EH (cell line): ENCODE measurements at regions not wholly inside any gene's neighbourhood (a gene's known extent, or its start where the extent isn't known, plus 50 kb on each side); places are given as distances from the start of the nearest gene placed in this dataset.

Experiments
- DNase-seq: peaks from one replicate; pipeline ENCODE4 v3.0.0-alpha.2; 2015; ENCODE audit warnings: low read depth

DNA sequence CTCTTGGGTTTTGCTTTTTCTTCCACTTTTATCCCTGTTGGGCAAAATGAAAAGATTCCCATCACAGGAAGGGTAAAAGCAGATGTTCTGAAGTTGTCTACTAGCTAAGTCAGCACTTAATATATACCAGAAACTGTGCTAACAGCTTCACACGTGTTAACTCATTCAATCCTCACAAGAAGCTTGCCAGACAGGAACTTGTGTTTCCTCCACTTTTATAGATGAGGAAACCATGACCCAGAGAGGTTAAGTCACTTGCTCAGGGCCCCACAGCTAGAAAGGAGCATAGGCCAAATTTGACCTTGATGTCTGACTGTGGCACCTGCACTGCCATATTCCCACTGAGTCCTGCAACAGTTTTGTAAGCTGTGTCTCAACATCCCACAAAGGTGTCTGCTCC lies 76.8 kb upstream of the EPC2 start:
- no peak for DNase-seq

DNA sequence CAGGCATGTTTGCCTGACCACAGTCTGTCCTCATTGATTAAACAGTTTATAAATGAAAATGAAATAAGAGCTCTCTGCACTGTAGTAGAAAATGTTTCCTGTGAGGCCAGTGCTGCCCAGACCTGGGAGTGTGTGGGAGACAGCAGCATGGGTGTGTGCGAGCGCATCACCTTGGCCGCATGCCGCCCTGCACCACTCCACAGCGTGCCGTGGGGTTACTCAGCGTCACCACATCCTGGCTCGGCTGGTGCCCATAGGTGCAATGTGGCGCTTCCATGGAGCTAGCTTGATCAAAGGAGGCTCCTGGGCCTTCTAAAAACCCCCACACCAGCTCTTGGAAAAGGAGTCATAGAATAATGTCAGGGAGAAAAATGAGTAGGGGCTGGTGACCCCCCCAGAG lies 76.0 kb upstream of the EPC2 start:
- DNase-seq, result no peak

DNA sequence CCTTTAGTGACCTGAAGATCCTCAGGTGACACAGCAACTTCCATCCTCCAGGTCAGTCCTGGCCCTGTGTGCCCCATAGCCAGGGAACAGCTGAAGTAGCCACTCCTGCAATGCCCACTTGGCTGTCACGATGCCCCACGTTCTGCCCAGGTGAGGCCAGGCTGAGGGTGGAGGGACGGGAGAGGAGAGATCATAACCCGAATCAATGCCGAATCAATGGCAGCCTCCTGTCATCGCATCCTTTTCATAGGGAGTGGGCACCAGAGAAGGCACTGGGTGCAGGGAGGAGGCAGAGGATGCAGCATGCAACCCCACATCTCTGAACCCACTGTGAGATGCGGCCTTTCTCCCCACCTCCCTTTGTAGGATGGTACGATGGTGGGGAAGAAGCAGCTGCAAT lies 75.3 kb upstream of the EPC2 start:
- DNase-seq, result no peak

DNA sequence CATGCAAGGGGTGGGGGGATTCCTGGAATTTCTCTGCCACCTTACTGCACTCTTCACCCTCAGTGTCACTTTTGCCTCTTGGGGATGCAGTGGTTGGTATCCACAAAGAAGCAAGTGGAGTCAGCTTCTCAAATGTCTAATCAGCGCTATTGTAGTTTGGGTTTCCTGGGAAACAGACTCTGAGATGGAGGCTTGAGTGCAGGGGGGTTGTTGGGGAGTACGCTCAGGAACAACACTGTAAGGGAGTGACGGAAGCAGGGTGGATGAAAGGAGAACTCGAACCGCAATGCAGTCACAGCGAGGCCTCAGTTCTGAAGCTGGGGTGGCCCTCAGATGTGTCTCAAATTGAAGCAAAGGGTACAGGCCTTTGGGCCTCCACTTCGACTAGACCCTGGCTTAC lies 73.6 kb upstream of the EPC2 start:
- no peak for DNase-seq

DNA sequence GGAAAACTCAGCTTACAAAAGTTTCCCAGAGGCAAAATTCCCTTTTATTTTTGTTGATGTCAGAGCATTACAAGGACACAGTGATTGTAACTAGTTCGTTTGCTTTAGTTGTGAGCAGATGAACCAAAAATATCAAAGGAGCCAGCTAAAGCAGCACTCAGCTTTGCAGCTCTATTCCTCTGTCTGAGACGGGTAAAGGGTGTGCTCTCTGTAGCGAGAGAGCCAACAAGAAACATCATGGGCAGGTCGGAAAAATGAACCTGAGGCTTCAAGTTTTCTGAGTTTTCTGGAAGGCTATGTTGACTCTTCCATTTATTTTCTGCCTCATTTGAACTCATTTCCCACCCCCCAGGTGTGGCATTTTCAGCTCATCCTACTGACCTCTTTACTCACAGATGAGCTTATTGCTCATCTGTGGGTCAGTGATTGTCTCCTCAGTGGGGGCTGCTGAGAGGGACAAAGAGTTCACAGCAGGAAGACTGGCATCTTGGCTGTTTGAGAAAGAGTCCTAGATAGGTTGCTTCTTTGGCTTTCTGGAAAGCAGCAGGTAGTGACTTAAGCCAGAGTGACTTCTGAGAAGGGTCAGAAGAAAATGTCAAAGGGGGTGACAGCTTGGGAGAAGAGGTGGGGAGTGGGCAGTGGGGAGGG lies 66.6 kb upstream of the EPC2 start:
- DNase-seq, result no peak

DNA sequence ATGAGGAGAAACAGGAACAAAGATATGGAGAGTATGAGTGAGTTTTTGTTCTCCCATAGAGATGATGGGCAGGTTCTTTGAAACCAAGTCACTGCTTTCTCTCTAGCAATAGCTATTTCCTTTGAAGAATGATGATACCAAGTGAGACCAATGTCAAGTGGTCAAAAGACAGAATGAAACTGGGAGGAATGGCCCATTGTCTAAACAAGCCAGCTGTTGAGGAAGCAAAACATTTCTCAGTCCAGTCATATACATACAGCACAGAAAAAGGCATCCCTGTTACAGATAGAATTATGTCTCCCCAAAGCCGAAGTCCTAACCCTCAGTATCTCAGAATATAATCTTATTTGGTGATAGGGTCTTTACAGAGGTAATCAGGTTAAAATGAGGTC lies 66.1 kb upstream of the EPC2 start:
- no peak for DNase-seq

DNA sequence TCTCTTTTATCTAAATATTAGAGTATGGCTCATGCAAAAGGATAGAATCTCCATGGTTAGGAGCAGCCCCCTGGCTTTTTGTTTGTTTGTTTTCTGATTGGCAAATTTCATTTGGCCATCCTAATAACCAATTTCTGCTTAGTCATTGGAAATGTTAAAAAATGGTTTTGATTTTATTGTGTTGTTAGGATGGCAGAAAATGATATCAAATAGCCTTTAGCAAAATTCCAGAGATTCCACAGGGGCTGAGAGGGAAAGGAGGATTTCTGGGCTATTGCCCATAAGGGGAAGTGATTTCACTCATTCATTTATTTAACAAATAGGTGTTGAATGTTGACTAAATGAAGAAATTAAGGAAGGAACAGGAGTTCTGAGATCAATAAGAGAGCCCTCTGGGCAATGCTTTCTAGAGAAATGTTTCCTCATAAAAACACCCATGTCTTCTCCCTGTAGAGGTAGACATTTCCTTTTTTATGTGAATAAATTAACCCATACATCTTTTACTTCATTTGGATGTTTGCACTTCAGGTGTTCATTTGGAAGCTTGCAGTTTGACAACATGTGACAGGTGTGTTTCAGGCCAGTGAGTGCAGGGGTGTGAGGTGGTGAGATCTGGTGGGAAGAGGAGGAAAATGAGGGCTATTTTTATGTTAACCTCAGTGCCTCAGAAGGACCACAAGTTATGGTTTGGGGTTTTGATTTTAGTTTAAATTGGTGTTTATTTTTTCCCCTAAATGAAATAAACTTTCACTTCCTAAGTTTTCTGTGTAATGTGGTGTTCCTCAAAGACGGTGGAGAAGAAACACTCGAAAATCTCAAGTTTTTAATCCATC lies 61.7 kb upstream of the EPC2 start:
- DNase-seq, result peak; percentile 44

DNA sequence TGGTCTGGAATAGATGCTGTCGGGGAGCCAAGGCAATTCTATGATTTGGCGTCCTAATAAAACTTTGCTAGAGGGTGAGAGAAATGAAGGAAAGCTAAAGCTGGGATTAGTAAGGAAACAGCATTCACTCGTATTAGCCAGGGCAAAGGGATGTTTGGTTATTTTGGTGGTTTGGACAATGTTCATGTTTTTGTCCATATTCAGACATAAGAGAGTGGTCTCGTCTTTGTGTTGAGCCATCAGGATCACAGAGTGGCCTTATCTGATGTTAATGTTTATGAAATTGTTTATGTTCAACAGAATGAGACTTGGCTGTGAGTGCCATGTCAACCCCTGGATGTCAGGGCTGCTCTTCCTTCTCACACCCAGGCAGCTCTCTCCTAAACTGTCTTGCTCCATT lies 58.9 kb upstream of the EPC2 start:
- no peak for DNase-seq

DNA sequence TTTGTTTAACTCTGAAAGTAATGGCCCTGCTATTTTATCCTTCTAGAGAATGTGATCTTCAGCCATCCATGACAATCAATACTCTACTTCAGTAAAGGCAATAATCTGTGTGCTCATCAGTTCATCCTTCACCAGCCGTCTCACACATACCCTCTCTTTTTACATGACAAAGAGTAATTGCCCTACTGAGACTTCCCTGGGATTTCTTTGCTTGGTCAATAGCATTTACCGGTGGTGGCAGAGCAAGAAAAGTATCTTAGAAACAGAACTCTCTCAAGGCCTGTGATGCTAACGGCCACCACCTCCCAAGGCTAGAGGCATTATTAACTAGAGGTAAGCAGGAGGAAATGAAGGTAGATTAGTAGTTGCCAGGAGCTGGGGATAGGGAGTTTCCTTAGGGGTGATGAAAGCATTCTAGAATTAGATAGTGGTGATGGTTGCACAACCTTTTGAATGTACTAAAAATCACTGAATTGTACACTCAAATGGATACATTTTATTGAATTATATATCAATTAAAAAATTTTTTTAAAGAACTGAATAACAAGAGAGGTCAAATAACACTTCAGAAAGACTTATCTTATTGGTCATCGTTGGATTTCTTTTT lies 57.9 kb upstream of the EPC2 start:
- no peak for DNase-seq

DNA sequence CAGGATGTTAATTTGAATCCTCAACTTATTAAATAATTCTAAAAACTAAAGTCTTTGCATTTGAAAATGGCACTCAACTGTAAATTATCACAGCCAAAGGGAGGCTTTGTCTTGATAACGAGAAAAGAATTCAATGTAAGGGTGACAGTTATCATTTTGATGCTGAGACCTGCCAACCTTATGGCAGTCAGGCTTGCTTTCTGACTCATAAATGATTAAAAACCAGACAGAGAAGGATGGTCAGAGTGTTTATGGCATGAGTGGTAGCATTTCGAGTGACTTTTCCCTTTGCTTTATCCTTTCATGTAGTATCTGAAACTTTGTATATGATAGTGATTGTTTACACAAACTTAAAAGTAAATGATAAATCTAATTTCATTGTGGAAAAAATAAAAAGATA lies 53.9 kb upstream of the EPC2 start:
- peak; percentile 10 for DNase-seq

DNA sequence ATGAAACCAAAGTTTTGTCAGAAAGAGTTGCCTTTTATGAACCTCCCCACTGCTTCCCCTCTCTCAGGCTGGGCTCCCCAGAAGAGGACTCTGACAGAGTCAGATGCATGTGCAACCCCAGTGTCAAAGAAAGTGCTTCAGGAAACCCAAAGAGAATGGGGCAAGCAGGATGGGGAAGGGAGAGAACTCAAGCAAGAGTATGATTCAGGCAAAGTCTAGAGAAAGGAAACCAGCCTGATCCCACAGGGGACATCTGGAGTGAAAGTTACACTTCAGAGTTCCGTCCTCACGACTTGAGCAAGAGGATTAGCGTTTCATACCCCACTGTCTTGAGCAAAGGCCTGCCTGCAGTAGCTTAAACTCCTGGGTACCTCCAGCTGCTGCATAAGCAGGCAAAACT lies 51.8 kb upstream of the EPC2 start:
- no peak for DNase-seq

DNA sequence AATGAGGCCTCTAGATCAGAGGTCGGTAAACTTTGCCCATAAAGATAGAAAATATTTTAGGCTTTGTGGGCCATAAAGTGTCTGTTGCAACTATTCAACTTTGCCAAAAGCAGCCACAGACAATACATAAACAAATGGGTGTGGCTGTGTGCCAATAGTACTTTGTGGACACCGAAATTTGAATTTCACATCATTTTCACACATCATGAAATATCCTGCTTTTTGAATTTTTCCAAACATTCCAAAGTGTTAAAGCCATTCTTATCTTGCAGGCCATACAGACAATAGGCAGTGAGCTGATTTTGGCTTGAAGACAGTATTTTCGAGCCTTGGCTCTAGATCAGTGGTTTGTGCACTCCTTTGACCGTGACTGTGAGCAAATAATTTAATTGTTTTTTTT lies 51.1 kb upstream of the EPC2 start:
- no peak for DNase-seq

DNA sequence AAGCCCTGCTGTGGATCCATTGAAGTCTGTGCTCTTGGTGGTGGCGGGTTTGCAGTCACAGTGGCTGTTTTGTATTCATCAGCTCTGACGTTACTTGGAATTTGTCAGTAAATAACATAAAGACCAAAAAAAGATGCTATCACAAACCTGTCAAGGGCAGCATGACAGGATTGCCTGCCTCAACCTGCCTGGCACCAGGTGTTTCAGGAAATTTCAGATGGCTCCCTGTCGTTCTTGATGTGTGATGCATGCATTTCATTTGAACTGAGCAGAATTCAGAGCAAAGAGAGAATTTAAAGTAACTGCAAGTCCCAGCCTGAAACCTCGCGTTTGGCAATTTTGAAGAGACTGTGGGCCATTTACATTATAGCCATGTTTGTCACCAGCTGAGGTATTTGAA lies 50.3 kb upstream of the EPC2 start:
- DNase-seq, result no peak
